ENCODE measurements at regions not wholly inside any gene's neighbourhood (a gene's known extent, or its start where the extent isn't known, plus 50 kb on each side); places are given as distances from the start of the nearest gene placed in this dataset.
"Not testable (repeated sequence)": the region's sequence is repeated elsewhere in the genome, so short reads cannot be mapped to it uniquely, and the experiment has no call there.

DNA sequence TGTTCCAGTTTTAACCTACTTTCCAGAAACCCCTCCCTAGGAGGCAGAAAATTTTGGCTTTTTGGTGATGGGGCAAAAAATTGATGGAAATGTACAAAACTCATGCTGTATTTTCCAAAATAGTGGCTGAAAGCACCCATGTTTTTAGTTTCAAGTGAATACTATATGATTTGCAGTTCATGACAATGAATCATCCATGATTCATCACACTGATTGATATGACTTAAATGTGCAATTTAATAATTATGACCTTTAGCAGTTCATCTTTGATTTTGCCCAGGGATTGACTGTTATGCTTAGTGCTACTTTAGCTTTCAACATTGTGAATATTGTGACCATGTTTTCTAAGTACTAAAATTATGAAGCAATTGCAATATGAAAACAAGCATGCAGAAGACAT is 478.7 kb downstream of the HTR1B start:
- Histone ChIP-seq H3K79me2 (ENCODE audit: low read length) (no peaks in the 10 kb centered on the region), H3K4me1 (ENCODE audit: low read length) (no peaks in the 10 kb centered on the region), H3K27me3 (ENCODE audit: low read depth, low read length) (no peaks in the 10 kb centered on the region), H3K27ac (ENCODE audit: low read length) (no peak overlapping the region), H4K20me1 (ENCODE audit: insufficient read depth, low read length) (no peaks in the 10 kb centered on the region), H3K9me3 (ENCODE audit: insufficient read depth, low read length) (no peaks in the 10 kb centered on the region), H3K9ac (ENCODE audit: low read length) (no peak overlapping the region), H2AFZ (ENCODE audit: low read depth, low read length) (no peak overlapping the region), H3K36me3 (replicated peaks; ENCODE audit: low read depth, low read length) (no peaks in the 10 kb centered on the region), H3K4me2 (ENCODE audit: low read length) (no peak overlapping the region), H3K4me3 (ENCODE audit: low read length) (no peak overlapping the region)
- TF ChIP-seq, protein P1, sequence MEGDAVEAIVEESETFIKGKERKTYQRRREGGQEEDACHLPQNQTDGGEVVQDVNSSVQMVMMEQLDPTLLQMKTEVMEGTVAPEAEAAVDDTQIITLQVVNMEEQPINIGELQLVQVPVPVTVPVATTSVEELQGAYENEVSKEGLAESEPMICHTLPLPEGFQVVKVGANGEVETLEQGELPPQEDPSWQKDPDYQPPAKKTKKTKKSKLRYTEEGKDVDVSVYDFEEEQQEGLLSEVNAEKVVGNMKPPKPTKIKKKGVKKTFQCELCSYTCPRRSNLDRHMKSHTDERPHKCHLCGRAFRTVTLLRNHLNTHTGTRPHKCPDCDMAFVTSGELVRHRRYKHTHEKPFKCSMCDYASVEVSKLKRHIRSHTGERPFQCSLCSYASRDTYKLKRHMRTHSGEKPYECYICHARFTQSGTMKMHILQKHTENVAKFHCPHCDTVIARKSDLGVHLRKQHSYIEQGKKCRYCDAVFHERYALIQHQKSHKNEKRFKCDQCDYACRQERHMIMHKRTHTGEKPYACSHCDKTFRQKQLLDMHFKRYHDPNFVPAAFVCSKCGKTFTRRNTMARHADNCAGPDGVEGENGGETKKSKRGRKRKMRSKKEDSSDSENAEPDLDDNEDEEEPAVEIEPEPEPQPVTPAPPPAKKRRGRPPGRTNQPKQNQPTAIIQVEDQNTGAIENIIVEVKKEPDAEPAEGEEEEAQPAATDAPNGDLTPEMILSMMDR (IDR thresholded peaks at IDR 0.05; ENCODE audit: low read depth, low read length), result no peak
- no peak for TF ChIP-seq EZH2phosphoT487 (IDR thresholded peaks at IDR 0.05; ENCODE audit: low read depth)

- Histone ChIP-seq H3K4me1 (ENCODE audit: low read length) (no peaks in the 10 kb centered on the region), H2AFZ (ENCODE audit: low read depth, low read length) (no peak overlapping the region; the same call in 1 of the 2 replicates), H3K9me3 (ENCODE audit: insufficient read depth, low read length) (no peaks in the 10 kb centered on the region), H3K4me3 (ENCODE audit: low read length) (no peak overlapping the region), H3K4me2 (ENCODE audit: low read length) (no peak overlapping the region), H3K27ac (ENCODE audit: low read length) (no peak overlapping the region), H3K36me3 (replicated peaks; ENCODE audit: low read depth, low read length) (no peaks in the 10 kb centered on the region), H4K20me1 (ENCODE audit: insufficient read depth, low read length) (no peaks in the 10 kb centered on the region), H3K79me2 (ENCODE audit: low read length) (no peaks in the 10 kb centered on the region), H3K27me3 (ENCODE audit: low read depth, low read length) (no peaks in the 10 kb centered on the region), H3K9ac (ENCODE audit: low read length) (no peak overlapping the region)
- TF ChIP-seq, protein P1 (IDR thresholded peaks at IDR 0.05; ENCODE audit: low read depth, low read length), result no peak
- no peak for TF ChIP-seq EZH2phosphoT487 (IDR thresholded peaks at IDR 0.05; ENCODE audit: low read depth)
Measured at GRCh38 chr6:76982476-76983199, 480.7 kb downstream of the HTR1B start.

GRCh38 chr6:76972474-76972873 is 490.8 kb downstream of the HTR1B start:
- no peak overlapping the region for H3K4me2 ChIP-seq (ENCODE audit: low read length)
- H3K27me3 ChIP-seq (ENCODE audit: low read depth, low read length), result no peaks in the 10 kb centered on the region
- H3K27ac ChIP-seq (ENCODE audit: low read length), result no peak overlapping the region
- no peak overlapping the region for H2AFZ ChIP-seq (ENCODE audit: low read depth, low read length)
- H4K20me1 ChIP-seq (ENCODE audit: insufficient read depth, low read length), result no peaks in the 10 kb centered on the region
- H3K79me2 ChIP-seq (ENCODE audit: low read length), result no peaks in the 10 kb centered on the region
- no peak for TF ChIP-seq EZH2phosphoT487 (IDR thresholded peaks at IDR 0.05; ENCODE audit: low read depth)
- TF ChIP-seq, protein P1 (IDR thresholded peaks at IDR 0.05; ENCODE audit: low read depth, low read length), result no peak
- H3K4me1 ChIP-seq (ENCODE audit: low read length), result no peaks in the 10 kb centered on the region
- no peaks in the 10 kb centered on the region for H3K36me3 ChIP-seq (replicated peaks; ENCODE audit: low read depth, low read length)
- H3K4me3 ChIP-seq (ENCODE audit: low read length), result no peak overlapping the region
- H3K9ac ChIP-seq (ENCODE audit: low read length), result no peak overlapping the region
- no peaks in the 10 kb centered on the region for H3K9me3 ChIP-seq (ENCODE audit: insufficient read depth, low read length)

GRCh38 chr6:76959177-76959576 is 504.1 kb downstream of the HTR1B start:
- not testable (repeated sequence) for H3K4me2 ChIP-seq (ENCODE audit: low read length); H3K4me1 ChIP-seq (ENCODE audit: low read length); H3K27me3 ChIP-seq (ENCODE audit: low read depth, low read length); H3K79me2 ChIP-seq (ENCODE audit: low read length); H3K9me3 ChIP-seq (ENCODE audit: insufficient read depth, low read length); H3K36me3 ChIP-seq (replicated peaks; ENCODE audit: low read depth, low read length); H3K27ac ChIP-seq (ENCODE audit: low read length); H4K20me1 ChIP-seq (ENCODE audit: insufficient read depth, low read length); H3K4me3 ChIP-seq (ENCODE audit: low read length); H3K9ac ChIP-seq (ENCODE audit: low read length); H2AFZ ChIP-seq (ENCODE audit: low read depth, low read length)

Data from OCI-LY3 (cell line).